ENCODE measurements at regions not wholly inside any gene's neighbourhood (a gene's known extent, or its start where the extent isn't known, plus 50 kb on each side); places are given as distances from the start of the nearest gene placed in this dataset.

DNA sequence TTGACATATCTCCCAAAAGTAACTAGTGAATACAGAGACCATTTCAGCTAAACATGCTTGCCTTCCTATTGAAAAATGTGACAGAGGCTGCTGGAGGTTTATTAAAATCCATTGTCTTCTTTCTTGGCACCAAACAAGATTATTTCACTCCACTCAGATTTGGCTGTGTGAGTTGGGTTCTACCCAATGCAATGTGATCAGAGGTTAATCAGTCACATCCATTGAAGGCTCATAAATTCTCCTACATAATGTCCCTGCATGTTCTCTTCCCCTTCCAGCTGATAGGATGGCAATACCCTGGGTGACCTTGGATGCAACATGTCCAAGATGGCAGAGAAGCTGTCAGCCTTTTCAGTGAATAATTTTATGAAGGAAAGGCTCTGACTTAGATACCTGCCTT, 54.5 kb downstream of the TKTL2 start:
- no peak for DNase-seq (ENCODE audit: low read depth)

DNA sequence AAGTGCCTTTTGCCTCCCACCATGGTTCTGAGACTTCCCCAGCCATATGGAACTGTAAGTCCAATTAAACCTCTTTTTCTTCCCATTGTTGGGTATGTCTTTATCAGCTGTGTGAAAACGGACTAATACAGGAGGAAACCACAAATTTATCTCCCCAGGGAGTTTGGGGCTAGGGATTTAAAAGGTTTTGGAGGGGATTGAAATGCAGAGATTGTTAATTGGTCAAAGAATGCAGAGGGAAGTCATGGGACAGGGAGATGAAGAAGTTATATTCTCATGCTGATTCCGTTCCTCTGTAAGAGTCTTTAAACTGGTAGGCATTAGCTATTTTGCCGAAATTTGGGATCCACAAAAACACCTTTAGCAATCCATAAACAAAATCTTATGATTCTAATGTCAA, 57.9 kb downstream of the TKTL2 start:
- no peak for DNase-seq (ENCODE audit: low read depth)

DNA sequence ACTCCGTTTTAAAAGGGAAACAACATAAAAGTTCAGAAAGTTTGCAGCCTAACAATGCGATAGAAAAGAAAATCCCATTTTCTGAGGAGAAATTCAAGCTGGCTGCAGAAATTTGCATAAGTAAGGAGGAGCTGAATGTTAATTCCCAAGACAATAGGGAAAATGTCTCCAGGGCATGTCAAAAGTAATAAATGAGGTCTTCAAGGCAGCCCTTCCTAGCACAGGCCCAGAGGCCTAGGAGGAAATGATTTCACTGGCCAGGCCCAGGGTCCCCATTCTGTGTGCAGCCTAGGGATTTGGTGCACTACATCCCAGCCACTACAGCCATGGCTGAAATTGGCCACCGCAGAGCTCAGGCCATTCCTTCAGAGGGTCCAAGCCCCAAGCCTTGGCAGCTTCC, 59.3 kb downstream of the TKTL2 start:
- no peak for DNase-seq (ENCODE audit: low read depth)

DNA sequence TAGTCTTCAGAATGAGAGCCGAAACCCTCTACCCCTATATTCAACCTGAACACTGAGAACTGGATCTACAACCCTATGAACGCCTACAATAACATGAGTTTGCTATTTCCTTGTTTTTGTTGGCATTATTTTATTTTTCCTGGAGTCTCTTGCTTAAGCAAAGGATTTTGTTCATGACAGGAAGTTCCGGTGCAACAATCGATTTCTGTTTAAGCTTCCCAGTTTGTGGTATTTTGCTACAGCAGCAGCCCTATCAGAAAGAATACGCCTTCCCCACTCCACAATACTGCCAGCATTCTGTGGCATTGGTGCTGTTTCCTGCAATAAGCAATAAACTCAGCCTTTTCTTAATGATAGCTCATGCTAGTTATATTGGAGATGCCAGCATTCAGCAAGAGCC, 60.9 kb downstream of the NPY5R start:
- DNase-seq (ENCODE audit: low read depth): peak; percentile 2

DNA sequence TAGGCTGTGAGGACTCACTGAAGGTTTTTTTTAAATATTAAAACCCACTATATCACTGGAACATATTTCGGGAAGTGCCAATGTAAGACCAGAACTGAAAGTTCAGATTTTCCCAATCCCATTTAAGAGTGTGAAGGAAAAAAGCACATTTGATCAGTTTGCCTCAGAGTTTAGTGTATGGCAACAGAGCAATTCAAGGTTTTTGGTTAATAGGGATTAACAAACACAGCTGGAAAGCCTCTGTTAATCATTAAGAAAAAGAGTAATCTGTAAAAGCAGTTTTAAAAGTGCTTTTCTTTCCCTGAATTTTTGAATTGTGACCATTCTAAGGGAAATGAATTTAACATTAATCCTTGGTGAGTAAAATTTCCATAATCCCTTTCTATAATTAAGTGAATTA, 60.4 kb downstream of the NPY5R start:
- DNase-seq (ENCODE audit: low read depth): no peak
